ENCODE measurements at regions not wholly inside any gene's neighbourhood (a gene's known extent, or its start where the extent isn't known, plus 50 kb on each side); places are given as distances from the start of the nearest gene placed in this dataset.

GRCh38 chr9:28971881-28972280, 1398.6 kb upstream of the C9orf72 start:
- Histone ChIP-seq H3K9me2 (replicated peaks; ENCODE audit: control insufficient read depth, low read length) (no peaks in the 10 kb centered on the region), H3F3A (ENCODE audit: control insufficient read depth, insufficient read depth) (no peaks in the 10 kb centered on the region), H4K20me1 (ENCODE audit: control insufficient read depth, insufficient read depth, low read depth, low read length) (no peaks in the 10 kb centered on the region), H3K4me3 (ENCODE audit: low read length) (no peak overlapping the region), H3K27ac (ENCODE audit: low read depth, low read length) (no peak overlapping the region), H3K36me3 (ENCODE audit: control insufficient read depth, low read length) (no peaks in the 10 kb centered on the region), H3K9me3 (ENCODE audit: control insufficient read depth, insufficient read depth, low read length) (no peaks in the 10 kb centered on the region), H3K4me1 (ENCODE audit: control insufficient read depth, low read length) (no peaks in the 10 kb centered on the region), H3K79me2 (ENCODE audit: control insufficient read depth, low read length) (no peaks in the 10 kb centered on the region), H3K4me2 (ENCODE audit: low read length) (no peak overlapping the region), H3K27me3 (ENCODE audit: control insufficient read depth, low read length) (no peaks in the 10 kb centered on the region)
- TF ChIP-seq CTCF (IDR thresholded peaks at IDR 0.05; ENCODE audit: low read depth, low read length, poor library complexity, severe bottlenecking) (no peak), EZH2phosphoT487 (IDR thresholded peaks at IDR 0.05; ENCODE audit: borderline replicate concordance, low read length) (no peak)

- no peaks in the 10 kb centered on the region for H4K20me1 ChIP-seq (ENCODE audit: control insufficient read depth, insufficient read depth, low read depth, low read length)
- TF ChIP-seq CTCF (IDR thresholded peaks at IDR 0.05; ENCODE audit: low read depth, low read length, poor library complexity, severe bottlenecking), result no peak
- TF ChIP-seq EZH2phosphoT487 (IDR thresholded peaks at IDR 0.05; ENCODE audit: borderline replicate concordance, low read length), result no peak
These were observed 1403.0 kb upstream of the C9orf72 start for GRCh38 chr9:28976250-28976649.

GRCh38 chr9:28976684-28977083, 1403.4 kb upstream of the C9orf72 start:
- Histone ChIP-seq H3K36me3 (ENCODE audit: control insufficient read depth, low read length) (no peaks in the 10 kb centered on the region), H3K79me2 (ENCODE audit: control insufficient read depth, low read length) (no peaks in the 10 kb centered on the region), H3K27me3 (ENCODE audit: control insufficient read depth, low read length) (no peaks in the 10 kb centered on the region), H3F3A (ENCODE audit: control insufficient read depth, insufficient read depth) (no peaks in the 10 kb centered on the region), H3K27ac (ENCODE audit: low read depth, low read length) (no peak overlapping the region), H3K4me1 (ENCODE audit: control insufficient read depth, low read length) (no peaks in the 10 kb centered on the region), H4K20me1 (ENCODE audit: control insufficient read depth, insufficient read depth, low read depth, low read length) (no peaks in the 10 kb centered on the region), H3K9me2 (replicated peaks; ENCODE audit: control insufficient read depth, low read length) (no peaks in the 10 kb centered on the region), H3K4me2 (ENCODE audit: low read length) (no peak overlapping the region), H3K9me3 (ENCODE audit: control insufficient read depth, insufficient read depth, low read length) (no peaks in the 10 kb centered on the region), H3K4me3 (ENCODE audit: low read length) (no peak overlapping the region)
- no peak for TF ChIP-seq CTCF (IDR thresholded peaks at IDR 0.05; ENCODE audit: low read depth, low read length, poor library complexity, severe bottlenecking)
- no peak for TF ChIP-seq EZH2phosphoT487 (IDR thresholded peaks at IDR 0.05; ENCODE audit: borderline replicate concordance, low read length)

More at GRCh38 chr9:28976250-28976649, 1403.0 kb upstream of the C9orf72 start:
- no peak overlapping the region for H3K4me2 ChIP-seq (ENCODE audit: low read length)
- H3K9me2 ChIP-seq (replicated peaks; ENCODE audit: control insufficient read depth, low read length), result no peaks in the 10 kb centered on the region
- no peak overlapping the region for H3K4me3 ChIP-seq (ENCODE audit: low read length)
- no peaks in the 10 kb centered on the region for H3K79me2 ChIP-seq (ENCODE audit: control insufficient read depth, low read length)
- H3K36me3 ChIP-seq (ENCODE audit: control insufficient read depth, low read length), result no peaks in the 10 kb centered on the region
- H3K27me3 ChIP-seq (ENCODE audit: control insufficient read depth, low read length), result no peaks in the 10 kb centered on the region
- H3K4me1 ChIP-seq (ENCODE audit: control insufficient read depth, low read length), result no peaks in the 10 kb centered on the region
- H3K27ac ChIP-seq (ENCODE audit: low read depth, low read length), result no peak overlapping the region
- no peaks in the 10 kb centered on the region for H3F3A ChIP-seq (ENCODE audit: control insufficient read depth, insufficient read depth)
- H3K9me3 ChIP-seq (ENCODE audit: control insufficient read depth, insufficient read depth, low read length), result no peaks in the 10 kb centered on the region

- no peaks in the 10 kb centered on the region for H3F3A ChIP-seq (ENCODE audit: control insufficient read depth, insufficient read depth)
- H3K79me2 ChIP-seq (ENCODE audit: control insufficient read depth, low read length), result no peaks in the 10 kb centered on the region
- H3K4me2 ChIP-seq (ENCODE audit: low read length), result no peak overlapping the region
- no peaks in the 10 kb centered on the region for H3K27me3 ChIP-seq (ENCODE audit: control insufficient read depth, low read length)
- no peak overlapping the region for H3K4me3 ChIP-seq (ENCODE audit: low read length)
- no peak overlapping the region for H3K27ac ChIP-seq (ENCODE audit: low read depth, low read length)
- no peaks in the 10 kb centered on the region for H3K36me3 ChIP-seq (ENCODE audit: control insufficient read depth, low read length)
- no peak for TF ChIP-seq CTCF (IDR thresholded peaks at IDR 0.05; ENCODE audit: low read depth, low read length, poor library complexity, severe bottlenecking)
- no peak for TF ChIP-seq EZH2phosphoT487 (IDR thresholded peaks at IDR 0.05; ENCODE audit: borderline replicate concordance, low read length)
- no peaks in the 10 kb centered on the region for H4K20me1 ChIP-seq (ENCODE audit: control insufficient read depth, insufficient read depth, low read depth, low read length)
- H3K9me3 ChIP-seq (ENCODE audit: control insufficient read depth, insufficient read depth, low read length), result no peaks in the 10 kb centered on the region
- H3K4me1 ChIP-seq (ENCODE audit: control insufficient read depth, low read length), result no peaks in the 10 kb centered on the region
- no peaks in the 10 kb centered on the region for H3K9me2 ChIP-seq (replicated peaks; ENCODE audit: control insufficient read depth, low read length)
These were observed 1407.8 kb upstream of the C9orf72 start for GRCh38 chr9:28981129-28981528.

All from DOHH2 (cell line).